Stimulated activated CD8-positive, alpha-beta memory T cell treated with anti-CD3 and anti-CD28 coated beads, Interleukin-12 subunit alpha, Interleukin-12 subunit beta, amount 100 ng/mL, for 24 hours (primary cell): ENCODE measurements at regions not wholly inside any gene's neighbourhood (a gene's known extent, or its start where the extent isn't known, plus 50 kb on each side); places are given as distances from the start of the nearest gene placed in this dataset.

Experiments used
- DNase-seq: peaks from one replicate; pipeline ENCODE4 v3.0.0-alpha.2; 2020; ENCODE audit errors: extremely low read depth

GRCh38 chr2:128368437-128369107, 49.9 kb upstream of the HS6ST1 start:
- DNase-seq: no peak

- no peak for DNase-seq
Measured at GRCh38 chr2:128369108-128369555, 50.5 kb upstream of the HS6ST1 start.

GRCh38 chr2:128369602-128370467, 51.2 kb upstream of the HS6ST1 start:
- DNase-seq: no peak

GRCh38 chr2:128370468-128371247, 52.0 kb upstream of the HS6ST1 start:
- DNase-seq: no peak

GRCh38 chr2:128371248-128371630, 52.6 kb upstream of the HS6ST1 start:
- no peak for DNase-seq

GRCh38 chr2:128371648-128372345, 53.1 kb upstream of the HS6ST1 start:
- no peak for DNase-seq

GRCh38 chr2:128372621-128373341, 54.1 kb upstream of the HS6ST1 start:
- no peak for DNase-seq

- DNase-seq: no peak
Measured at GRCh38 chr2:128373451-128374000, 54.9 kb upstream of the HS6ST1 start.

- DNase-seq: no peak
Measured at GRCh38 chr2:128374001-128374710, 55.5 kb upstream of the HS6ST1 start.

GRCh38 chr2:128374711-128375413, 56.2 kb upstream of the HS6ST1 start:
- no peak for DNase-seq

- no peak for DNase-seq
Measured at GRCh38 chr2:128375454-128375853, 56.8 kb upstream of the HS6ST1 start.

GRCh38 chr2:128376241-128377041, 57.8 kb upstream of the HS6ST1 start:
- DNase-seq: no peak

- DNase-seq: no peak
Measured at GRCh38 chr2:128377071-128377910, 58.6 kb upstream of the HS6ST1 start.

GRCh38 chr2:128378231-128379020, 59.8 kb upstream of the HS6ST1 start:
- DNase-seq: no peak

GRCh38 chr2:128379021-128380015, 60.6 kb upstream of the HS6ST1 start:
- no peak for DNase-seq
